ENCODE measurements at regions not wholly inside any gene's neighbourhood (a gene's known extent, or its start where the extent isn't known, plus 50 kb on each side); places are given as distances from the start of the nearest gene placed in this dataset.

DNA sequence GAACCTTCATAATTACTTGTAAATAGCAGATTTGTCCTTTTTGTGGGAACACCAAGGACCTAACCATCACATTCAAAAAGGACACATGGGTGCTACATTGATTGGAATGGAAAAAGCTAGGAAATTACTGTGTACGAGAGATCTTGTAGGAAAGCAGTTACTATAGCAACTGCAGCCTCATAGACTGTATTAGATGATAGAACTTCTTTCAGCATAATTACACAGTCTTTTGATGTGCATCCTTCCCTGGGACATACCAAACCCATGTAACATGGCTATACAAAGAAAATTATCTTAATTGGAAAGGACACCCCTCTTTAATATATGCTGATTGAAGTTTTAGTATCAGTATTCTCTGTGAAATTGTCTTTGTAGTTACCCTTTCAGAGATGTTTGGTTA lies 130.7 kb upstream of the CTSO start:
- Histone ChIP-seq H3K9me3 (ENCODE audit: low read length) (no peaks in the 10 kb centered on the region), H3K36me3 (ENCODE audit: insufficient read depth, low read length) (no peaks in the 10 kb centered on the region), H3K4me3 (ENCODE audit: low read length) (no peak overlapping the region), H3K27ac (ENCODE audit: low read depth, low read length) (no peak overlapping the region), H3K27me3 (ENCODE audit: insufficient read depth, low read length, poor library complexity, severe bottlenecking) (no peaks in the 10 kb centered on the region), H3K4me1 (ENCODE audit: insufficient read depth, low read length) (no peaks in the 10 kb centered on the region)
- Mint-ChIP-seq H3K27ac (no peak overlapping the region), H3K27me3 (no peaks in the 10 kb centered on the region), H3K4me3 (no peak overlapping the region), H3K4me1 (no peaks in the 10 kb centered on the region), H3K9me3 (no peaks in the 10 kb centered on the region), H3K36me3 (no peaks in the 10 kb centered on the region)
- CTCF ChIA-PET: no interaction called here
- POLR2A ChIA-PET: no interaction called here
- no peak for DNase-seq

GRCh38 chr4:156073976-156074375 lies 120.3 kb upstream of the CTSO start:
- Mint-ChIP-seq H3K36me3 (no peaks in the 10 kb centered on the region), H3K4me1 (no peaks in the 10 kb centered on the region), H3K4me3 (no peak overlapping the region), H3K27me3 (no peaks in the 10 kb centered on the region), H3K27ac (no peak overlapping the region), H3K9me3 (peaks cover 0 to 5% (median 2%) of the 10 kb centered on the region in 5 donors)
- Histone ChIP-seq H3K4me3 (ENCODE audit: low read length) (no peak overlapping the region), H3K27ac (ENCODE audit: low read depth, low read length) (no peak overlapping the region), H3K9me3 (ENCODE audit: low read length) (no peaks in the 10 kb centered on the region), H3K27me3 (ENCODE audit: insufficient read depth, low read length, poor library complexity, severe bottlenecking) (no peaks in the 10 kb centered on the region), H3K36me3 (ENCODE audit: insufficient read depth, low read length) (no peaks in the 10 kb centered on the region), H3K4me1 (ENCODE audit: insufficient read depth, low read length) (no peaks in the 10 kb centered on the region)
- POLR2A ChIA-PET: no interaction called here
- DNase-seq: no peak
- CTCF ChIA-PET: no interaction called here

GRCh38 chr4:156060661-156061060 lies 107.0 kb upstream of the CTSO start:
- Histone ChIP-seq H3K36me3 (ENCODE audit: insufficient read depth, low read length) (no peaks in the 10 kb centered on the region), H3K9me3 (ENCODE audit: low read length) (no peaks in the 10 kb centered on the region), H3K27me3 (ENCODE audit: insufficient read depth, low read length, poor library complexity, severe bottlenecking) (no peaks in the 10 kb centered on the region), H3K4me1 (ENCODE audit: insufficient read depth, low read length) (no peaks in the 10 kb centered on the region), H3K27ac (ENCODE audit: low read depth, low read length) (no peak overlapping the region), H3K4me3 (ENCODE audit: low read length) (no peak overlapping the region)
- DNase-seq: no peak
- ChIA-PET POLR2A (no interaction called here), CTCF (no interaction called here)
- no peaks in the 10 kb centered on the region for H3K4me1 Mint-ChIP-seq
- H3K27ac Mint-ChIP-seq: no peak overlapping the region
- H3K9me3 Mint-ChIP-seq: no peaks in the 10 kb centered on the region
- H3K36me3 Mint-ChIP-seq: no peaks in the 10 kb centered on the region
- no peaks in the 10 kb centered on the region for H3K27me3 Mint-ChIP-seq
- H3K4me3 Mint-ChIP-seq: no peak overlapping the region

DNA sequence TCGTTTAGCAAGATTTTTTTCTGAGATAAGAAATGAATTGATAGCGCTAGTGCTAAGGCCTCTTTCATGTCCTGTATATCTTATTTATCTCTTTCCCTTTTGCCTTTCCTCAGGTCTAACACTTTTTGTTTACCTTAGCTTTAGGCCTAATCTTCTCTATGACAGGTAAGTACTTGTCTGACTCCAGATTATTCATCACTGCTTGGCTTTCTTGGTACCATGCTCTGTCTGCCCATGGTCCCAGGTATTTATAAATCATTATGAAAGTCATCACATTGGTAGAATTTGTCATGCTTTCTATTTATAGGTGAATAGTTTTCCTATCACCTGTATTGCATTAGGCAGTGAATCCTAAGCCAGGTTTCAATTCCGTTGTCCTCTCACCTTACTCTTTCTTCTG lies 99.5 kb upstream of the CTSO start:
- no peak overlapping the region for H3K27ac ChIP-seq (ENCODE audit: low read depth, low read length)
- Mint-ChIP-seq H3K4me1 (no peaks in the 10 kb centered on the region), H3K36me3 (no peaks in the 10 kb centered on the region), H3K9me3 (peaks cover 0 to 4% (median 0%) of the 10 kb centered on the region in 5 donors), H3K27ac (no peak overlapping the region), H3K27me3 (no peaks in the 10 kb centered on the region), H3K4me3 (no peak overlapping the region)
- CTCF ChIA-PET: no interaction called here
- H3K36me3 ChIP-seq (ENCODE audit: insufficient read depth, low read length): no peaks in the 10 kb centered on the region
- no peaks in the 10 kb centered on the region for H3K27me3 ChIP-seq (ENCODE audit: insufficient read depth, low read length, poor library complexity, severe bottlenecking)
- H3K4me1 ChIP-seq (ENCODE audit: insufficient read depth, low read length): no peaks in the 10 kb centered on the region
- no peak overlapping the region for H3K4me3 ChIP-seq (ENCODE audit: low read length)
- no peaks in the 10 kb centered on the region for H3K9me3 ChIP-seq (ENCODE audit: low read length)
- POLR2A ChIA-PET: no interaction called here
- DNase-seq: no peak

- H3K27me3 Mint-ChIP-seq: no peaks in the 10 kb centered on the region
- Histone ChIP-seq H3K9me3 (ENCODE audit: low read length) (no peaks in the 10 kb centered on the region), H3K36me3 (ENCODE audit: insufficient read depth, low read length) (no peaks in the 10 kb centered on the region), H3K4me3 (ENCODE audit: low read length) (no peak overlapping the region), H3K4me1 (ENCODE audit: insufficient read depth, low read length) (no peaks in the 10 kb centered on the region), H3K27ac (ENCODE audit: low read depth, low read length) (no peak overlapping the region), H3K27me3 (ENCODE audit: insufficient read depth, low read length, poor library complexity, severe bottlenecking) (no peaks in the 10 kb centered on the region)
- H3K27ac Mint-ChIP-seq: no peak overlapping the region
- ChIA-PET CTCF (no interaction called here), POLR2A (no interaction called here)
- H3K4me3 Mint-ChIP-seq: no peak overlapping the region
- H3K4me1 Mint-ChIP-seq: no peaks in the 10 kb centered on the region
- H3K36me3 Mint-ChIP-seq: no peaks in the 10 kb centered on the region
- H3K9me3 Mint-ChIP-seq: peaks cover 0 to 8% (median 0%) of the 10 kb centered on the region in 5 donors
- no peak for DNase-seq
Observed at GRCh38 chr4:156052116-156052515, 98.5 kb upstream of the CTSO start.

DNA sequence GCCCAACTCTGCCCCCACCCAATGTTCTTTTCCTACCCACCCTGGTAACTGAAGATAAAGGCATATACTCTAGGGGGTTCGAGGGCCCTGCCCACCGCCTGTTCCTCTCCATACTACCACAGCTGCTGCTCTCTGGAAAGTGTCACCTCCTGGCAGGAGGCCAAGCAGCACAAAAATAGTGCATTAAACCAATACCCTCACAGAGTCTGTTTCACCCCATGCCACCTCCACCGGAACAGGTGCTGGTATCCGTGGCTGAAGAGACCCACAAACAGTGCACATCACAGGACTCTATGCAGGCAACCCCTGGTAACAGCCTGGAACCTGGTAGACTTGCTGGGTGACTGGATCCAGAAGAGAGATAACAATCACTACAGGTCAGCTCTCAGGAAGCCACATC lies 85.1 kb upstream of the CTSO start:
- H3K4me3 Mint-ChIP-seq: no peak overlapping the region
- peaks cover 0 to 7% (median 0%) of the 10 kb centered on the region in 5 donors for H3K9me3 Mint-ChIP-seq
- no peaks in the 10 kb centered on the region for H3K27me3 ChIP-seq (ENCODE audit: insufficient read depth, low read length, poor library complexity, severe bottlenecking)
- no peak overlapping the region for H3K27ac Mint-ChIP-seq
- ChIA-PET CTCF (no interaction called here), POLR2A (no interaction called here)
- H3K36me3 Mint-ChIP-seq: no peaks in the 10 kb centered on the region
- H3K4me1 Mint-ChIP-seq: no peaks in the 10 kb centered on the region
- no peak overlapping the region for H3K27ac ChIP-seq (ENCODE audit: low read depth, low read length)
- H3K27me3 Mint-ChIP-seq: no peaks in the 10 kb centered on the region
- no peak for DNase-seq
- no peak overlapping the region for H3K4me3 ChIP-seq (ENCODE audit: low read length)
- H3K4me1 ChIP-seq (ENCODE audit: insufficient read depth, low read length): no peaks in the 10 kb centered on the region
- no peaks in the 10 kb centered on the region for H3K36me3 ChIP-seq (ENCODE audit: insufficient read depth, low read length)
- no peaks in the 10 kb centered on the region for H3K9me3 ChIP-seq (ENCODE audit: low read length)

- no peaks in the 10 kb centered on the region for H3K4me1 Mint-ChIP-seq
- ChIA-PET POLR2A (no interaction called here), CTCF (no interaction called here)
- H3K27ac Mint-ChIP-seq: no peak overlapping the region
- no peaks in the 10 kb centered on the region for H3K9me3 ChIP-seq (ENCODE audit: low read length)
- no peaks in the 10 kb centered on the region for H3K4me1 ChIP-seq (ENCODE audit: insufficient read depth, low read length)
- no peaks in the 10 kb centered on the region for H3K27me3 Mint-ChIP-seq
- no peaks in the 10 kb centered on the region for H3K27me3 ChIP-seq (ENCODE audit: insufficient read depth, low read length, poor library complexity, severe bottlenecking)
- no peak overlapping the region for H3K4me3 ChIP-seq (ENCODE audit: low read length)
- no peak overlapping the region for H3K27ac ChIP-seq (ENCODE audit: low read depth, low read length)
- no peak for DNase-seq
- H3K36me3 Mint-ChIP-seq: no peaks in the 10 kb centered on the region
- H3K36me3 ChIP-seq (ENCODE audit: insufficient read depth, low read length): no peaks in the 10 kb centered on the region
- peaks cover 0 to 9% (median 2%) of the 10 kb centered on the region in 5 donors for H3K9me3 Mint-ChIP-seq
- no peak overlapping the region for H3K4me3 Mint-ChIP-seq
Observed at GRCh38 chr4:156036496-156036895, 82.8 kb upstream of the CTSO start.

DNA sequence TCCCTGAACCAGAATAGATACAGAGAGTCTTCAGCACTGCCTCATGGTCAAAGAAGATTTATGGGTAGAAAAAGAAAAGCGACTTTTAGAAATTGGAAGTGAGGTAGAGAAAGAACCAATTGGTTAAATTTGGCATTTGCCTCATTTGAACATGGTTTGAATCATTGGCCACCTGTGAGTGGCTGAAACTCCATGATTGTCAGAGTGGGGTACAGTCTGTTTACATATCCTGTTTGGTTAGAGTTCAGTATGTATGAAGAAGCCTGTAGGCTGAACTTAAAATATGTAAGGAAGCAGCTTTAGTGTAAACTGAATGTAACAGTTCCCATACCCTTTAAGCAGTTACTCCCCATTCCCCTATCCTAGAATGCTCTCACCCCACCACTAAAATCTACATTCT lies 76.0 kb upstream of the CTSO start:
- no peak overlapping the region for H3K27ac Mint-ChIP-seq
- H3K36me3 Mint-ChIP-seq: no peaks in the 10 kb centered on the region
- H3K4me3 Mint-ChIP-seq: no peak overlapping the region
- ChIA-PET POLR2A (no interaction called here), CTCF (no interaction called here)
- peaks cover 0 to 7% (median 2%) of the 10 kb centered on the region in 5 donors for H3K9me3 Mint-ChIP-seq
- DNase-seq: no peak
- H3K4me1 Mint-ChIP-seq: no peaks in the 10 kb centered on the region
- Histone ChIP-seq H3K27ac (ENCODE audit: low read depth, low read length) (no peak overlapping the region), H3K4me1 (ENCODE audit: insufficient read depth, low read length) (no peaks in the 10 kb centered on the region), H3K36me3 (ENCODE audit: insufficient read depth, low read length) (no peaks in the 10 kb centered on the region), H3K27me3 (ENCODE audit: insufficient read depth, low read length, poor library complexity, severe bottlenecking) (no peaks in the 10 kb centered on the region), H3K4me3 (ENCODE audit: low read length) (no peak overlapping the region), H3K9me3 (ENCODE audit: low read length) (no peaks in the 10 kb centered on the region)
- H3K27me3 Mint-ChIP-seq: no peaks in the 10 kb centered on the region

- no peak for DNase-seq
- ChIA-PET CTCF (no interaction called here), POLR2A (no interaction called here)
- no peaks in the 10 kb centered on the region for H3K4me1 Mint-ChIP-seq
- Histone ChIP-seq H3K27ac (ENCODE audit: low read depth, low read length) (no peak overlapping the region), H3K4me1 (ENCODE audit: insufficient read depth, low read length) (no peaks in the 10 kb centered on the region), H3K9me3 (ENCODE audit: low read length) (no peaks in the 10 kb centered on the region), H3K27me3 (ENCODE audit: insufficient read depth, low read length, poor library complexity, severe bottlenecking) (no peaks in the 10 kb centered on the region), H3K4me3 (ENCODE audit: low read length) (no peak overlapping the region), H3K36me3 (ENCODE audit: insufficient read depth, low read length) (no peaks in the 10 kb centered on the region)
- H3K27me3 Mint-ChIP-seq: peaks cover 0 to 1% of the 10 kb centered on the region in 2 donors
- H3K27ac Mint-ChIP-seq: no peak overlapping the region
- H3K36me3 Mint-ChIP-seq: no peaks in the 10 kb centered on the region
- no peak overlapping the region for H3K4me3 Mint-ChIP-seq
- peaks cover 0 to 1% (median 0%) of the 10 kb centered on the region in 5 donors for H3K9me3 Mint-ChIP-seq
Observed at GRCh38 chr4:156021298-156021697, 67.6 kb upstream of the CTSO start.

Measured in CD8-positive, alpha-beta memory T cell (primary cell).